Endothelial cell of umbilical vein (primary cell): ENCODE measurements at regions not wholly inside any gene's neighbourhood (a gene's known extent, or its start where the extent isn't known, plus 50 kb on each side); places are given as distances from the start of the nearest gene placed in this dataset.

Experiments
- BruUV-seq: library from RNA; stranded (reverse); fragments of 400-500 nt; replicated peaks from 2 replicates; lab custom pipeline; 2021; lab: Mats Ljungman, UMichigan
- CTCF ChIA-PET: fragments of 300-600, 350-600 bp; sonication (Branson Sonifier 250); formaldehyde crosslinking; loops from one replicate; lab custom pipeline; 2021; ENCODE audit warnings: antibody characterized with exemption, inconsistent platforms; lab: Charles Lee
- POLR2A ChIA-PET: fragments of 300-600, 350-600 bp; sonication (Branson Sonifier 250); formaldehyde crosslinking; loops from one replicate; lab custom pipeline; 2021; ENCODE audit warnings: antibody characterized with exemption, inconsistent platforms; lab: Charles Lee
- DNase-seq: peaks from one replicate; pipeline ENCODE4 v3.0.0-alpha.2; 2011; ENCODE audit warnings: low read depth, low spot score
- FAIRE-seq: peaks from 2 replicates; lab custom pipeline; 2011; peaks lifted over from hg19 to GRCh38; lab: Jason Lieb, UNC
- H2AFZ ChIP-seq: 2 replicates; pipeline ENCODE4 v1.6.0; 2012; ENCODE audit warnings: low read depth, low read length, control low read depth, inconsistent platforms
- H3K27ac ChIP-seq: 2 replicates; pipeline ENCODE4 v1.5.1; 2011; ENCODE audit warnings: low read depth, mild to moderate bottlenecking, control low read depth, low read length, moderate library complexity; ENCODE audit not compliant: insufficient read depth
- H3K27me3 ChIP-seq, 2 experiments: 2 replicates each; pipeline versions ENCODE4 v1.6.0 to v1.6.1; 2011; ENCODE audit warnings: low read length in 2 of 2, mixed read lengths in 1 of 2; ENCODE audit not compliant: control insufficient read depth in 2 of 2, insufficient read depth in 2 of 2
- H3K36me3 ChIP-seq, 2 experiments: 2 replicates in 1 of 2; 3 replicates in 1 of 2; pipeline ENCODE4 v1.5.1; 2011; ENCODE audit warnings: low read length in 2 of 2, mild to moderate bottlenecking in 1 of 2, moderate library complexity in 1 of 2; ENCODE audit not compliant: control insufficient read depth in 2 of 2, insufficient read depth in 2 of 2; ENCODE audit errors: extremely low read depth in 1 of 2
- H3K4me1 ChIP-seq: 3 replicates; pipeline ENCODE4 v1.5.1; 2011; ENCODE audit warnings: mild to moderate bottlenecking, low read length; ENCODE audit not compliant: control insufficient read depth, insufficient read depth; ENCODE audit errors: extremely low read depth
- H3K4me2 ChIP-seq: 2 replicates; pipeline ENCODE4 v1.6.1; 2011; ENCODE audit warnings: low read length, control low read depth, mixed read lengths; ENCODE audit not compliant: insufficient read depth
- H3K4me3 ChIP-seq, 3 experiments: fragments of 200-600 bp in 1 of 3; sonication (generic), shearing (Covaris generic) in 1 of 3; replicated peaks in 1 of 3; 2 replicates each; pipeline ENCODE4 v1.5.1; 2011 to 2016; ENCODE audit warnings: control low read depth in 3 of 3, low read length in 3 of 3, mild to moderate bottlenecking in 2 of 3, inconsistent platforms in 1 of 3, low read depth in 1 of 3, moderate library complexity in 1 of 3; ENCODE audit not compliant: insufficient read depth in 1 of 3
- H3K79me2 ChIP-seq: 2 replicates; pipeline ENCODE4 v1.6.0; 2012; ENCODE audit warnings: low read length, inconsistent platforms; ENCODE audit not compliant: control insufficient read depth, insufficient read depth
- H3K9ac ChIP-seq: replicated peaks from 2 replicates; pipeline ENCODE3; 2011; ENCODE audit warnings: low read length, control low read depth; ENCODE audit not compliant: insufficient read depth; ENCODE audit errors: extremely low read depth
- H3K9me1 ChIP-seq: replicated peaks from 3 replicates; pipeline ENCODE4 v1.6.0; 2011; ENCODE audit warnings: mild to moderate bottlenecking, low read length; ENCODE audit not compliant: control insufficient read depth, insufficient read depth; ENCODE audit errors: extremely low read depth
- H3K9me3 ChIP-seq: replicated peaks from 2 replicates; pipeline ENCODE4 v1.5.1; 2012; ENCODE audit warnings: low read length, inconsistent platforms; ENCODE audit not compliant: control insufficient read depth, insufficient read depth
- H4K20me1 ChIP-seq: replicated peaks from 2 replicates; pipeline ENCODE3; 2011; ENCODE audit warnings: mild to moderate bottlenecking, low read length; ENCODE audit not compliant: control insufficient read depth, insufficient read depth; ENCODE audit errors: extremely low read depth
- CTCF ChIP-seq, 2 donors: IDR thresholded peaks; 1 replicate in 1 of 2; 2 replicates in 1 of 2; pipeline ENCODE4 v1.5.1; 2011; ENCODE audit warnings: low read length in 2 of 2, mild to moderate bottlenecking in 2 of 2, moderate library complexity in 2 of 2, control low read depth in 1 of 2, inconsistent platforms in 1 of 2, low read depth in 1 of 2; ENCODE audit not compliant: insufficient read depth in 1 of 2; ENCODE audit errors: extremely low read depth in 1 of 2
- EZH2 ChIP-seq: IDR thresholded peaks from 2 replicates; pipeline ENCODE4 v1.6.1; 2012; ENCODE audit warnings: borderline replicate concordance, low read depth, mild to moderate bottlenecking, moderate library complexity, low read length, inconsistent platforms; ENCODE audit not compliant: severe bottlenecking
- FOS ChIP-seq: IDR thresholded peaks from 2 replicates; pipeline ENCODE4 v1.6.1; 2011; ENCODE audit warnings: mild to moderate bottlenecking, low read length, moderate library complexity, borderline replicate concordance; ENCODE audit not compliant: insufficient read depth
- GATA2 ChIP-seq: IDR thresholded peaks from 2 replicates; pipeline ENCODE4 v1.7.0; 2011; ENCODE audit warnings: low read depth, mild to moderate bottlenecking, moderate library complexity, mixed read lengths, low read length; ENCODE audit not compliant: insufficient read length, insufficient read depth
- JUN ChIP-seq: IDR thresholded peaks from 2 replicates; pipeline ENCODE4 v1.6.1; 2011; ENCODE audit warnings: borderline replicate concordance, low read depth; ENCODE audit not compliant: insufficient read length, insufficient read depth
- MAX ChIP-seq: IDR thresholded peaks from 2 replicates; pipeline ENCODE4 v1.6.1; 2011; ENCODE audit not compliant: insufficient read depth, insufficient read length
- MYC ChIP-seq: IDR thresholded peaks from one replicate; pipeline ENCODE4 v1.6.1; 2011; ENCODE audit warnings: mild to moderate bottlenecking, low read depth, low read length
- POLR2A ChIP-seq: IDR thresholded peaks from 2 replicates; pipeline ENCODE4 v1.6.1; 2012; ENCODE audit warnings: low read depth, mild to moderate bottlenecking, control low read depth, low read length
- POLR2AphosphoS5 ChIP-seq: IDR thresholded peaks from 2 replicates; pipeline ENCODE4 v1.6.1; 2012; ENCODE audit warnings: low read depth, mild to moderate bottlenecking, control low read depth, low read length, moderate library complexity; ENCODE audit not compliant: insufficient read depth
- dilution Hi-C: fragments of 300-500 bp; cut with MboI; formaldehyde crosslinking; loops from one replicate; pipeline ENCODE4 v1.15.0; 2019; ENCODE audit warnings: low sequenced_read_pairs; ENCODE audit not compliant: extremely low pct_ligation_motif_present
- intact Hi-C: fragments of 100-400 bp; cut with micrococcal nuclease; formaldehyde crosslinking; loops from one replicate; pipeline ENCODE4 v1.10.0; 2022

- Histone ChIP-seq H2AFZ (no peak overlapping the region), H3K9ac (no peak overlapping the region), H3K27ac (no peak overlapping the region), H3K4me2 (no peak overlapping the region), H3K4me3 (no peak overlapping the region), H3K27me3 (no peaks in the 10 kb centered on the region), H3K4me1 (peaks cover 20% of the 10 kb centered on the region), H3K9me3 (no peaks in the 10 kb centered on the region), H3K36me3 (no peaks in the 10 kb centered on the region), H4K20me1 (no peaks in the 10 kb centered on the region), H3K9me1 (no peaks in the 10 kb centered on the region), H3K79me2 (no peaks in the 10 kb centered on the region)
- no peak for TF ChIP-seq CTCF (IDR thresholded peaks at IDR 0.05; ENCODE audit: extremely low read depth in 1 of 2, insufficient read depth in 1 of 2, low read depth in 1 of 2, low read length in 2 of 2)
- no peak for TF ChIP-seq FOS
- no peak for TF ChIP-seq MAX
- TF ChIP-seq JUN: no peak
- no peak for TF ChIP-seq EZH2
- no peak for TF ChIP-seq POLR2AphosphoS5
- TF ChIP-seq POLR2A: no peak
- no peak for TF ChIP-seq MYC
- TF ChIP-seq GATA2: no peak
- dilution Hi-C loops (loop anchor here (25.0 kb wide), 1 partner anchor 149 kb away; no protein-coding TSS in a partner anchor), intact Hi-C loops (loop anchor here (5.0 kb wide), 1 partner anchor 244 kb away; no protein-coding TSS in a partner anchor)
- POLR2A ChIA-PET: no interaction called here
- no peak for DNase-seq
- FAIRE-seq: no peak
- no TSS peak for BruUV-seq
- CTCF ChIA-PET: interaction anchor here (1.0 to 8.8 kb wide), 8 partner anchors 30 to 182 kb away, joined by 3 to 490 read pairs (median 80); partner anchors contain the start of gene BCAR3
These were observed 67.5 kb downstream of the DNTTIP2 start for GRCh38 chr1:93811326-93812065.
